ENCODE measurements at regions not wholly inside any gene's neighbourhood (a gene's known extent, or its start where the extent isn't known, plus 50 kb on each side); places are given as distances from the start of the nearest gene placed in this dataset.

GRCh38 chr16:85971902-85972638, 73.1 kb downstream of the IRF8 start:
- no peak for DNase-seq (ENCODE audit: low read depth in 2 of 2)

- no peak for DNase-seq (ENCODE audit: low read depth in 2 of 2)
Observed at GRCh38 chr16:85974428-85975375, 75.7 kb downstream of the IRF8 start.

- no peak for DNase-seq (ENCODE audit: low read depth in 2 of 2)
Observed at GRCh38 chr16:85975451-85975981, 76.6 kb downstream of the IRF8 start.

- DNase-seq (ENCODE audit: low read depth in 2 of 2) = no peak
Observed at GRCh38 chr16:85978291-85978775, 79.4 kb downstream of the IRF8 start.

GRCh38 chr16:85978976-85979375, 80.0 kb downstream of the IRF8 start:
- DNase-seq (ENCODE audit: low read depth in 2 of 2) = no peak

GRCh38 chr16:85979605-85980004, 80.6 kb downstream of the IRF8 start:
- no peak for DNase-seq (ENCODE audit: low read depth in 2 of 2)

- no peak for DNase-seq (ENCODE audit: low read depth in 2 of 2)
Observed at GRCh38 chr16:85980686-85981085, 81.7 kb downstream of the IRF8 start.

- no peak for DNase-seq (ENCODE audit: low read depth in 2 of 2)
Observed at GRCh38 chr16:85981826-85982562, 83.0 kb downstream of the IRF8 start.

- DNase-seq (ENCODE audit: low read depth in 2 of 2) = no peak
Observed at GRCh38 chr16:85982563-85982939, 83.6 kb downstream of the IRF8 start.

- no peak for DNase-seq (ENCODE audit: low read depth in 2 of 2)
Observed at GRCh38 chr16:85983064-85983463, 84.1 kb downstream of the IRF8 start.

- DNase-seq (ENCODE audit: low read depth in 2 of 2) = no peak
Observed at GRCh38 chr16:85983606-85984230, 84.8 kb downstream of the IRF8 start.

- no peak for DNase-seq (ENCODE audit: low read depth in 2 of 2)
Observed at GRCh38 chr16:85984231-85984880, 85.4 kb downstream of the IRF8 start.

GRCh38 chr16:85984947-85985451, 86.0 kb downstream of the IRF8 start:
- DNase-seq (ENCODE audit: low read depth in 2 of 2) = no peak

GRCh38 chr16:85986931-85987749, 88.2 kb downstream of the IRF8 start:
- DNase-seq (ENCODE audit: low read depth in 2 of 2) = no peak

- DNase-seq (ENCODE audit: low read depth in 2 of 2) = no peak
Observed at GRCh38 chr16:85987750-85988078, 88.8 kb downstream of the IRF8 start.

- DNase-seq (ENCODE audit: low read depth in 2 of 2) = no peak
Observed at GRCh38 chr16:85988306-85988705, 89.3 kb downstream of the IRF8 start.

GRCh38 chr16:85988723-85989313, 89.9 kb downstream of the IRF8 start:
- DNase-seq (ENCODE audit: low read depth in 2 of 2) = no peak

- no peak for DNase-seq (ENCODE audit: low read depth in 2 of 2)
Observed at GRCh38 chr16:85989376-85989775, 90.4 kb downstream of the IRF8 start.

- no peak for DNase-seq (ENCODE audit: low read depth in 2 of 2)
Observed at GRCh38 chr16:85989863-85990643, 91.1 kb downstream of the IRF8 start.

Measured in fibroblast of skin of left quadriceps (primary cell).